Upper lobe of left lung (tissue), 6 donors: ENCODE measurements at regions not wholly inside any gene's neighbourhood (a gene's known extent, or its start where the extent isn't known, plus 50 kb on each side); places are given as distances from the start of the nearest gene placed in this dataset.
A peak's percentile ranks its signal among the peaks of the same experiment; 100 is the strongest.

Experiments
- ATAC-seq, 2 donors: fragments of 200-7000 bp; cut with Tn5 transposase; one replicate each; pipeline ENCODE4 v1.9.1; 2022; ENCODE audit warnings: mild to moderate bottlenecking in 2 of 2, moderate library complexity in 2 of 2; ENCODE audit not compliant: low FRiP score in 2 of 2
- DNase-seq, 2 donors: peaks; one replicate each; pipeline ENCODE4 v3.0.0-alpha.2; 2019 to 2020
- H3K27ac ChIP-seq, 4 donors: fragments of 200-600 bp; sonication (generic); one replicate each; pipeline ENCODE4 v1.5.1; 2016 to 2019
- H3K27me3 ChIP-seq, 4 donors: fragments of 200-600 bp; sonication (generic); one replicate each; pipeline ENCODE4 v1.5.1; 2017 to 2019
- H3K36me3 ChIP-seq, 4 donors: fragments of 200-600 bp; sonication (generic); one replicate each; pipeline ENCODE4 v1.5.1; 2016 to 2019
- H3K4me1 ChIP-seq, 4 donors: fragments of 200-600 bp; sonication (generic); one replicate each; pipeline ENCODE4 v1.5.1; 2018 to 2019
- H3K4me3 ChIP-seq, 4 donors: fragments of 200-600 bp; sonication (generic); one replicate each; pipeline ENCODE4 v1.5.1; 2017 to 2019; ENCODE audit warnings: mild to moderate bottlenecking in 2 of 4, moderate library complexity in 1 of 4
- H3K9me3 ChIP-seq, 4 donors: fragments of 200-600 bp; sonication (generic); one replicate each; pipeline ENCODE4 v1.5.1; 2018 to 2019
- CTCF ChIP-seq, 6 experiments: fragments of 450-650 bp in 4 of 6; fragments of 200-600 bp in 2 of 6; sonication (generic) in 2 of 6; IDR thresholded peaks; one replicate each; pipeline ENCODE4 v1.5.1; 2016 to 2019; ENCODE audit warnings: antibody characterized with exemption in 6 of 6
- EP300 ChIP-seq, 4 donors: sonication (generic); formaldehyde crosslinking; IDR thresholded peaks; one replicate each; pipeline ENCODE4 v1.5.1; 2017; ENCODE audit warnings: antibody characterized with exemption in 4 of 4, control low read depth in 2 of 4
- POLR2A ChIP-seq, 4 donors: fragments of 450-650 bp; IDR thresholded peaks; one replicate each; pipeline ENCODE4 v1.5.1; 2016 to 2017; ENCODE audit warnings: antibody characterized with exemption in 4 of 4, mild to moderate bottlenecking in 2 of 4
- POLR2AphosphoS5 ChIP-seq, 2 donors: sonication (generic); formaldehyde crosslinking; IDR thresholded peaks; one replicate each; pipeline ENCODE4 v1.5.1; 2017; ENCODE audit warnings: antibody characterized with exemption in 2 of 2
- WGBS, 2 donors: methylation state at CpG; one replicate each; pipeline ENCODE4 v1.1.5; 2017 to 2018; 5-methylcytosine and 5-hydroxymethylcytosine counted together
- donor health status: DM: no; HTN: no; CAD: no; lungs with moderate emphysema.
- donor health status: DM: no; HTN: yes; CAD: no; lungs with severe emphysema.

GRCh38 chr12:113647048-113647447, 175.4 kb upstream of the LHX5 start:
- H3K4me3 ChIP-seq = no peak overlapping the region
- no peaks in the 10 kb centered on the region for H3K36me3 ChIP-seq
- no peaks in the 10 kb centered on the region for H3K9me3 ChIP-seq
- no peaks in the 10 kb centered on the region for H3K27me3 ChIP-seq
- H3K4me1 ChIP-seq = no peaks in the 10 kb centered on the region
- TF ChIP-seq CTCF (IDR thresholded peaks at IDR 0.05) (no peak), POLR2AphosphoS5 (IDR thresholded peaks at IDR 0.05) (no peak), EP300 (IDR thresholded peaks at IDR 0.05) (no peak), POLR2A (IDR thresholded peaks at IDR 0.05) (no peak)
- no peak overlapping the region for H3K27ac ChIP-seq
- 57 to 83% methylated on average over 2 to 4 of the region's 4 CpGs for WGBS, 2 donors
- no peak for DNase-seq
- ATAC-seq = no peak

- Histone ChIP-seq H3K4me1 (no peaks in the 10 kb centered on the region), H3K36me3 (no peaks in the 10 kb centered on the region), H3K27ac (no peak overlapping the region), H3K9me3 (no peaks in the 10 kb centered on the region), H3K4me3 (no peak overlapping the region), H3K27me3 (no peaks in the 10 kb centered on the region)
- TF ChIP-seq POLR2AphosphoS5 (IDR thresholded peaks at IDR 0.05) = no peak
- TF ChIP-seq EP300 (IDR thresholded peaks at IDR 0.05) = no peak
- no peak for TF ChIP-seq POLR2A (IDR thresholded peaks at IDR 0.05)
- no peak for TF ChIP-seq CTCF (IDR thresholded peaks at IDR 0.05)
- peak in 1 of 2 donors; percentile 34 for ATAC-seq
- DNase-seq = peak in 1 of 2 donors; percentile 46
- 35 to 38% methylated on average over 14 of the region's 14 CpGs for WGBS, 2 donors
These were observed 173.9 kb upstream of the LHX5 start for GRCh38 chr12:113645603-113646002.

DNA sequence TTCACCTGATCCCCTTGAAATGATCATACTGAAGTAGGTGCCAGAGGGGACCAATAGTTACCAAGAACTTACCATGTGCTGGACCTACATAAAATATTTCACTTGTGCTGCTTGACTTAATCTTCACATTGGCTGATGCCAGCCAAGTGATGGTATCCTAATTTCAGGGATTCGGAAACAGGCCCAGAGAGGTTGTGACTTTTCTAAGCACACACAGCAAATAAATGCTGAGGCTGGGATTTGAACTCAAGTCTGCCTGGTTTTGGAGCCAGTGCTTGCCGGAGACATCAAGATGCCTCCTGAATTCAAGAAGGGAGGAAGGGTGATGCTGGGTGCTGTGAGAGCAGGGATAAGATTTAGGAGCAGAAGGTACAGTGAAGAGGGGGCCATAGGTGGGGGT, 173.5 kb upstream of the LHX5 start:
- Histone ChIP-seq H3K4me1 (no peaks in the 10 kb centered on the region), H3K4me3 (no peak overlapping the region), H3K36me3 (no peaks in the 10 kb centered on the region), H3K9me3 (no peaks in the 10 kb centered on the region), H3K27me3 (no peaks in the 10 kb centered on the region), H3K27ac (no peak overlapping the region)
- no peak for TF ChIP-seq CTCF (IDR thresholded peaks at IDR 0.05)
- TF ChIP-seq POLR2A (IDR thresholded peaks at IDR 0.05) = no peak
- TF ChIP-seq POLR2AphosphoS5 (IDR thresholded peaks at IDR 0.05) = no peak
- no peak for TF ChIP-seq EP300 (IDR thresholded peaks at IDR 0.05)
- DNase-seq (no peak), ATAC-seq (no peak)
- WGBS, 2 donors = 86 to 88% methylated on average over 2 of the region's 2 CpGs

GRCh38 chr12:113643177-113643974, 171.7 kb upstream of the LHX5 start:
- H3K4me1 ChIP-seq = no peaks in the 10 kb centered on the region
- no peaks in the 10 kb centered on the region for H3K36me3 ChIP-seq
- no peak overlapping the region for H3K4me3 ChIP-seq
- DNase-seq = no peak
- TF ChIP-seq CTCF (IDR thresholded peaks at IDR 0.05) = no peak
- TF ChIP-seq POLR2A (IDR thresholded peaks at IDR 0.05) = no peak
- TF ChIP-seq EP300 (IDR thresholded peaks at IDR 0.05) = no peak
- TF ChIP-seq POLR2AphosphoS5 (IDR thresholded peaks at IDR 0.05) = no peak
- no peaks in the 10 kb centered on the region for H3K9me3 ChIP-seq
- ATAC-seq = no peak
- H3K27ac ChIP-seq = no peak overlapping the region
- WGBS, 2 donors = 33 to 44% methylated on average over 8 of the region's 8 CpGs
- no peaks in the 10 kb centered on the region for H3K27me3 ChIP-seq

DNA sequence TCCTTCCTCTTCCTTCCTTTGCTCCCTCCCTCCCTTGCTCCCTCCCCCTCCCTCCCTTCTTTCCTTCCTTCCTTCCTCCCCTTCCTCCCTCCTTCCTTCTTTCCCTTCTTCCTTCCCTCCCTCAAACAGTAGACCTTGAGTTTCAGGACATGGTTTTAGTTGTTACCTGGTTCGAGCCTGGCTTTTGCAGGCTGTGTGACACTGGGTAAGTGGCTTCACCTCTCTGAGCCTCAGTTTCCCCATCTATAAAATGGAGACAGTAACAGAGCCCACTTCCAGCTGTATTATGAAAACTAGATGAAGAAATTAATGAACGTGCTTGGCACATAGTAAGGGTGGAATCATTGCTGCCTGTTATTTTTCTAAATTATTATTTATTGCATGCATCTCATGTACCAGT, 171.0 kb upstream of the LHX5 start:
- Histone ChIP-seq H3K4me1 (peaks cover 0 to 4% (median 0%) of the 10 kb centered on the region in 4 donors), H3K27me3 (peaks cover 0 to 4% (median 2%) of the 10 kb centered on the region in 4 donors), H3K4me3 (no peak overlapping the region), H3K36me3 (no peaks in the 10 kb centered on the region), H3K27ac (no peak overlapping the region), H3K9me3 (no peaks in the 10 kb centered on the region)
- TF ChIP-seq POLR2A (IDR thresholded peaks at IDR 0.05) = no peak
- no peak for TF ChIP-seq POLR2AphosphoS5 (IDR thresholded peaks at IDR 0.05)
- TF ChIP-seq CTCF (IDR thresholded peaks at IDR 0.05) = no peak
- no peak for TF ChIP-seq EP300 (IDR thresholded peaks at IDR 0.05)
- DNase-seq (no peak), ATAC-seq (no peak)
- 50 to 64% methylated on average over 2 of the region's 2 CpGs for WGBS, 2 donors
